IMR-90 (cell line): ENCODE measurements at regions not wholly inside any gene's neighbourhood (a gene's known extent, or its start where the extent isn't known, plus 50 kb on each side); places are given as distances from the start of the nearest gene placed in this dataset.

ENCODE experiments used
- ATAC-seq: fragments of 200-7000 bp; cut with Tn5 transposase; 2 replicates; pipeline ENCODE4 v1.9.1; 2020; ENCODE audit warnings: low read depth, mild to moderate bottlenecking, moderate library complexity
- BruUV-seq: library from RNA; stranded (reverse); fragments of 400-500 nt; replicated peaks from 2 replicates; lab custom pipeline; 2021; lab: Mats Ljungman, UMichigan
- CTCF ChIA-PET: fragments of 300-600 bp; formaldehyde crosslinking; extraction: SDS; loops from one replicate; lab custom pipeline; 2021; ENCODE audit warnings: antibody characterized with exemption; lab: Yijun Ruan, JAX
- POLR2A ChIA-PET: fragments of 300-600 bp; sonication (Branson Sonifier 250); formaldehyde crosslinking; loops from one replicate; lab custom pipeline; 2022; ENCODE audit warnings: antibody characterized with exemption; ENCODE audit not compliant: unreplicated experiment; lab: Charles Lee
- DNase-seq: peaks from one replicate; pipeline ENCODE4 v3.0.0; 2013
- H2AFZ ChIP-seq: replicated peaks from 2 replicates; pipeline ENCODE3; 2013; ENCODE audit warnings: low read length, mild to moderate bottlenecking; ENCODE audit not compliant: poor library complexity
- H2AK5ac ChIP-seq: 2 replicates; pipeline ENCODE4 v1.6.1; 2013; ENCODE audit warnings: low read depth, low read length, inconsistent platforms
- H2AK9ac ChIP-seq: replicated peaks from 2 replicates; pipeline ENCODE3; 2013; ENCODE audit warnings: mild to moderate bottlenecking, low read depth, low read length, moderate library complexity; ENCODE audit not compliant: poor library complexity
- H2BK120ac ChIP-seq: 2 replicates; pipeline ENCODE4 v1.6.1; 2013; ENCODE audit warnings: low read depth, low read length, inconsistent platforms
- H2BK15ac ChIP-seq: 3 replicates; pipeline ENCODE4 v1.6.1; 2013; ENCODE audit warnings: low read depth, low read length, inconsistent platforms
- H2BK20ac ChIP-seq: 2 replicates; pipeline ENCODE4 v1.6.1; 2013; ENCODE audit warnings: low read depth, mild to moderate bottlenecking, inconsistent platforms, low read length, moderate library complexity
- H2BK5ac ChIP-seq: 2 replicates; pipeline ENCODE4 v1.6.1; 2013; ENCODE audit warnings: mild to moderate bottlenecking, low read depth, low read length, inconsistent platforms; ENCODE audit not compliant: poor library complexity, severe bottlenecking
- H3K14ac ChIP-seq: replicated peaks from 2 replicates; pipeline ENCODE4 v1.6.1; 2013; ENCODE audit warnings: low read depth, low read length, inconsistent platforms
- H3K18ac ChIP-seq: 2 replicates; pipeline ENCODE4 v1.6.1; 2013; ENCODE audit warnings: low read depth, low read length, control low read depth
- H3K23ac ChIP-seq: 2 replicates; pipeline ENCODE4 v1.6.1; 2013; ENCODE audit warnings: low read depth, low read length, inconsistent platforms
- H3K27ac ChIP-seq: 2 replicates; pipeline ENCODE4 v1.5.1; 2013; ENCODE audit warnings: mild to moderate bottlenecking, control low read depth, low read length; ENCODE audit not compliant: insufficient read depth
- H3K27me3 ChIP-seq: 2 replicates; pipeline ENCODE4 v1.6.1; 2013; ENCODE audit warnings: low read length; ENCODE audit not compliant: control insufficient read depth, insufficient read depth
- H3K36me3 ChIP-seq: 2 replicates; pipeline ENCODE4 v1.6.1; 2013; ENCODE audit warnings: low read length, mixed read lengths; ENCODE audit not compliant: control insufficient read depth, insufficient read depth
- H3K4ac ChIP-seq: 2 replicates; pipeline ENCODE4 v1.6.1; 2013; ENCODE audit warnings: low read depth, low read length, inconsistent platforms
- H3K4me1 ChIP-seq: 2 replicates; pipeline ENCODE4 v1.6.1; 2013; ENCODE audit warnings: low read length, mixed read lengths; ENCODE audit not compliant: control insufficient read depth, insufficient read depth
- H3K4me2 ChIP-seq: 2 replicates; pipeline ENCODE4 v1.6.1; 2013; ENCODE audit warnings: low read depth, mild to moderate bottlenecking, control low read depth, low read length, moderate library complexity
- H3K4me3 ChIP-seq: 2 replicates; pipeline ENCODE4 v1.5.1; 2013; ENCODE audit warnings: low read depth, mild to moderate bottlenecking, control low read depth, low read length, moderate library complexity; ENCODE audit not compliant: insufficient read depth
- H3K56ac ChIP-seq: 2 replicates; pipeline ENCODE4 v1.6.1; 2013; ENCODE audit warnings: low read length, inconsistent platforms; ENCODE audit not compliant: insufficient read depth; ENCODE audit errors: extremely low read depth
- H3K79me1 ChIP-seq, 2 experiments: 2 replicates each; pipeline ENCODE4 v1.6.1; 2013; ENCODE audit warnings: low read length in 2 of 2, inconsistent platforms in 1 of 2, low read depth in 1 of 2
- H3K9ac ChIP-seq: 2 replicates; pipeline ENCODE4 v1.6.1; 2013; ENCODE audit warnings: low read depth, low read length, control low read depth
- H3K9me1 ChIP-seq: 2 replicates; pipeline ENCODE4 v1.6.1; 2013; ENCODE audit warnings: low read length, inconsistent platforms; ENCODE audit not compliant: insufficient read depth
- H3K9me3 ChIP-seq: 2 replicates; pipeline ENCODE4 v1.6.1; 2013; ENCODE audit warnings: low read length; ENCODE audit not compliant: control insufficient read depth, insufficient read depth
- H4K20me1 ChIP-seq: 2 replicates; pipeline ENCODE4 v1.6.1; 2013; ENCODE audit warnings: low read length, inconsistent platforms; ENCODE audit not compliant: insufficient read depth
- H4K5ac ChIP-seq: 2 replicates; pipeline ENCODE4 v1.6.1; 2013; ENCODE audit warnings: mild to moderate bottlenecking, low read depth, low read length, control low read depth
- H4K8ac ChIP-seq, 2 experiments: 2 replicates each; pipeline ENCODE4 v1.6.1; 2013; ENCODE audit warnings: low read depth in 2 of 2, low read length in 2 of 2, control low read depth in 1 of 2, inconsistent platforms in 1 of 2
- H4K91ac ChIP-seq: 2 replicates; pipeline ENCODE4 v1.6.1; 2013; ENCODE audit warnings: low read depth, low read length, inconsistent platforms; ENCODE audit not compliant: insufficient read depth
- BHLHE40 ChIP-seq: fragments of 150-350 bp; IDR thresholded peaks from 2 replicates; pipeline ENCODE4 v1.6.1; 2016; ENCODE audit warnings: mild to moderate bottlenecking, low read depth, low read length
- CEBPB ChIP-seq: IDR thresholded peaks from 2 replicates; pipeline ENCODE4 v1.6.1; 2012; ENCODE audit warnings: low read depth, low read length, improper control_type of control experiment
- FOS ChIP-seq: fragments of 150-350 bp; IDR thresholded peaks from 2 replicates; pipeline ENCODE4 v1.6.1; 2016; ENCODE audit warnings: low read depth, low read length
- MAFK ChIP-seq: IDR thresholded peaks from 2 replicates; pipeline ENCODE4 v1.6.1; 2012; ENCODE audit warnings: low read depth, low read length, improper control_type of control experiment
- MXI1 ChIP-seq: IDR thresholded peaks from 2 replicates; pipeline ENCODE4 v1.6.1; 2012; ENCODE audit warnings: low read depth, mild to moderate bottlenecking, low read length, moderate library complexity, borderline replicate concordance
- NFE2L2 ChIP-seq: fragments of 150-350 bp; IDR thresholded peaks from 2 replicates; pipeline ENCODE4 v1.6.1; 2016; ENCODE audit warnings: low read depth, mild to moderate bottlenecking, low read length
- POLR2A ChIP-seq: IDR thresholded peaks from 2 replicates; pipeline ENCODE4 v1.6.1; 2012; ENCODE audit warnings: mild to moderate bottlenecking, low read depth, low read length
- RAD21 ChIP-seq: IDR thresholded peaks from 2 replicates; pipeline ENCODE4 v1.6.1; 2012; ENCODE audit warnings: low read length, improper control_type of control experiment
- WGBS, 2 experiments: methylation state at CpG; one replicate each; pipeline versions ENCODE4 v1.1.5 to v1.1.7; 2013; ENCODE audit warnings: missing lambda C conversion rate in 2 of 2; ENCODE audit not compliant: insufficient read length in 1 of 2; ENCODE audit errors: extremely low coverage in 2 of 2; 5-methylcytosine and 5-hydroxymethylcytosine counted together
- dilution Hi-C: fragments of 300-500 bp; cut with HindIII; formaldehyde crosslinking; loops from one replicate; pipeline ENCODE4 v1.14.3; 2018; ENCODE audit warnings: low sequenced_read_pairs; ENCODE audit not compliant: unreplicated experiment
- in situ Hi-C: fragments of 300-500 bp; cut with MboI; formaldehyde crosslinking; loops from 3 replicates; pipeline ENCODE4 v1.14.3; 2019; ENCODE audit warnings: low sequenced_read_pairs, inconsistent platforms, mixed read lengths
- intact Hi-C: fragments of 100-400 bp; cut with micrococcal nuclease; formaldehyde crosslinking; loops from 2 replicates; pipeline ENCODE4 v1.10.0; 2022
- TF ChIP-seq, protein P1 (sequence below): fragments of 150-350 bp; IDR thresholded peaks from 2 replicates; pipeline ENCODE4 v1.6.1; 2016; ENCODE audit warnings: low read depth, mild to moderate bottlenecking, low read length, moderate library complexity, borderline replicate concordance

DNA sequence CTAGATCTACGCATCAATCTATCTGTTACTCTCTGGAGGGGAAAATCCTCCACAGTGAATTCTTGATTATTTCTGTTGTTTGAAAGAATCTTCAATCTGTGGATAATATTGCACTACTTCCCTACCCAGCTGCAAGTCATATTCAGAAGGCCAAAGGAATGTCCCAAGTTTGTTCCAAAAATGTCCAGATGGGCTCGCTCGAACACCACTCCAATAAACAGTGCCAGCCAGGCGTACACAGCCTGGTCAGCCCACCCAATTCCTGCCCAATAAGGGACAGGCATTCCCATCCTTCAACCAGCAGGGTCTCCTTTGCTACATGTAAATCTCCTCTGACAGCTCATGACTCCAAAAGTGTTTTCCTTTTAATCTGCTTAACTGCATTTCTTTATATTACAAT, 80.7 kb upstream of the GPM6B start:
- no peak overlapping the region for H3K23ac ChIP-seq
- intact Hi-C loops: no loop called here
- H2BK120ac ChIP-seq: no peak overlapping the region
- no peak overlapping the region for H3K4me2 ChIP-seq
- H3K4me3 ChIP-seq: no peak overlapping the region
- dilution Hi-C loops: no loop called here
- ATAC-seq (no peak), DNase-seq (no peak)
- no peak overlapping the region for H2AFZ ChIP-seq
- no peak overlapping the region for H3K4ac ChIP-seq
- no peak overlapping the region for H3K9ac ChIP-seq
- H3K79me1 ChIP-seq: no peaks in the 10 kb centered on the region
- H4K20me1 ChIP-seq: no peaks in the 10 kb centered on the region
- H3K14ac ChIP-seq: no peak overlapping the region
- H3K4me1 ChIP-seq: no peaks in the 10 kb centered on the region; the same call in 1 of the 2 replicates
- H4K8ac ChIP-seq: no peak overlapping the region
- peaks cover 6% of the 10 kb centered on the region; the same call in 1 of the 2 replicates for H3K27me3 ChIP-seq
- WGBS, 2 experiments: no CpG with 5 or more reads among the region's 4 CpGs
- H2AK5ac ChIP-seq: no peak overlapping the region
- CTCF ChIA-PET: interaction anchor here (0.6 to 1.2 kb wide), 3 partner anchors 14 to 151 kb away, joined by 3 to 6 read pairs (median 5); no protein-coding TSS in a partner anchor
- no peaks in the 10 kb centered on the region for H3K9me1 ChIP-seq
- H2BK20ac ChIP-seq: no peak overlapping the region
- no peak overlapping the region for H2BK15ac ChIP-seq
- POLR2A ChIA-PET: no interaction called here
- TF ChIP-seq MAFK (no peak), FOS (no peak), NFE2L2 (no peak), POLR2A (no peak), CEBPB (no peak), MXI1 (no peak), RAD21 (no peak), BHLHE40 (no peak)
- TF ChIP-seq, protein P1, sequence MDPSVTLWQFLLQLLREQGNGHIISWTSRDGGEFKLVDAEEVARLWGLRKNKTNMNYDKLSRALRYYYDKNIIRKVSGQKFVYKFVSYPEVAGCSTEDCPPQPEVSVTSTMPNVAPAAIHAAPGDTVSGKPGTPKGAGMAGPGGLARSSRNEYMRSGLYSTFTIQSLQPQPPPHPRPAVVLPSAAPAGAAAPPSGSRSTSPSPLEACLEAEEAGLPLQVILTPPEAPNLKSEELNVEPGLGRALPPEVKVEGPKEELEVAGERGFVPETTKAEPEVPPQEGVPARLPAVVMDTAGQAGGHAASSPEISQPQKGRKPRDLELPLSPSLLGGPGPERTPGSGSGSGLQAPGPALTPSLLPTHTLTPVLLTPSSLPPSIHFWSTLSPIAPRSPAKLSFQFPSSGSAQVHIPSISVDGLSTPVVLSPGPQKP: no peak
- no peak overlapping the region for H2AK9ac ChIP-seq
- H3K9me3 ChIP-seq: no peaks in the 10 kb centered on the region
- in situ Hi-C loops: no loop called here
- no peak overlapping the region for H4K5ac ChIP-seq
- no peaks in the 10 kb centered on the region for H3K36me3 ChIP-seq
- no TSS peak for BruUV-seq
- H2BK5ac ChIP-seq: no peak overlapping the region
- H3K18ac ChIP-seq: no peak overlapping the region
- H4K91ac ChIP-seq: no peak overlapping the region
- H3K27ac ChIP-seq: no peak overlapping the region
- H3K56ac ChIP-seq: no peak overlapping the region
